GM13976 (cell line): ENCODE measurements at regions not wholly inside any gene's neighbourhood (a gene's known extent, or its start where the extent isn't known, plus 50 kb on each side); places are given as distances from the start of the nearest gene placed in this dataset.

Experiments used
- DNase-seq: peaks from one replicate; pipeline ENCODE4 v3.0.0; 2012; ENCODE audit warnings: low spot score
- in situ Hi-C: fragments of 300-500 bp; cut with MboI; formaldehyde crosslinking; loops from one replicate; pipeline ENCODE4 v1.12.0; 2022; ENCODE audit warnings: low sequenced_read_pairs, mixed read lengths, inconsistent platforms; ENCODE audit not compliant: unreplicated experiment
- TF ChIP-seq, protein P1 (sequence below): IDR thresholded peaks from 2 replicates; pipeline ENCODE4 v1.5.1; 2012; ENCODE audit warnings: borderline replicate concordance, mild to moderate bottlenecking; ENCODE audit not compliant: insufficient read depth; ENCODE audit errors: extremely low read depth, missing control alignments, control extremely low read depth

DNA sequence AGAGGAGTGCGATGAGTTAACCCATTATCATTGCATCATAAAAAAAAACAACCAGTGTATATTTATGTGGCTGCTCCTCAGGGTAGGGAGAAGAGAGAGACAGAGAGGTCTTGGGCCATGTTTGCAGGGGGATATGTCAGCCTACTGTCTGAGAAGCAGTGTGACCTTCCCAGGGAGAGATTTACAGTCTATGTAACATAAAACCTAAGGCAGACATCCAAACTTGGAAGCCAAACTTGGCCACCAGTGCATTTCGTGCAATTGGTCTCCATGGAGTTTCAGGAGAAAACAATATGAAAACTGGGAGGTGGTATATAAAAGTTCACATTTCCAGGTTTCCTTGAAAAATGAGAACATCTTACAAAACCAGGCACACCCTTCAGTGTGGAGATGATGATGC lies 85.9 kb upstream of the CXCL12 start:
- TF ChIP-seq, protein P1, sequence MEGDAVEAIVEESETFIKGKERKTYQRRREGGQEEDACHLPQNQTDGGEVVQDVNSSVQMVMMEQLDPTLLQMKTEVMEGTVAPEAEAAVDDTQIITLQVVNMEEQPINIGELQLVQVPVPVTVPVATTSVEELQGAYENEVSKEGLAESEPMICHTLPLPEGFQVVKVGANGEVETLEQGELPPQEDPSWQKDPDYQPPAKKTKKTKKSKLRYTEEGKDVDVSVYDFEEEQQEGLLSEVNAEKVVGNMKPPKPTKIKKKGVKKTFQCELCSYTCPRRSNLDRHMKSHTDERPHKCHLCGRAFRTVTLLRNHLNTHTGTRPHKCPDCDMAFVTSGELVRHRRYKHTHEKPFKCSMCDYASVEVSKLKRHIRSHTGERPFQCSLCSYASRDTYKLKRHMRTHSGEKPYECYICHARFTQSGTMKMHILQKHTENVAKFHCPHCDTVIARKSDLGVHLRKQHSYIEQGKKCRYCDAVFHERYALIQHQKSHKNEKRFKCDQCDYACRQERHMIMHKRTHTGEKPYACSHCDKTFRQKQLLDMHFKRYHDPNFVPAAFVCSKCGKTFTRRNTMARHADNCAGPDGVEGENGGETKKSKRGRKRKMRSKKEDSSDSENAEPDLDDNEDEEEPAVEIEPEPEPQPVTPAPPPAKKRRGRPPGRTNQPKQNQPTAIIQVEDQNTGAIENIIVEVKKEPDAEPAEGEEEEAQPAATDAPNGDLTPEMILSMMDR, result no peak
- in situ Hi-C loops, result no loop called here
- no peak for DNase-seq

DNA sequence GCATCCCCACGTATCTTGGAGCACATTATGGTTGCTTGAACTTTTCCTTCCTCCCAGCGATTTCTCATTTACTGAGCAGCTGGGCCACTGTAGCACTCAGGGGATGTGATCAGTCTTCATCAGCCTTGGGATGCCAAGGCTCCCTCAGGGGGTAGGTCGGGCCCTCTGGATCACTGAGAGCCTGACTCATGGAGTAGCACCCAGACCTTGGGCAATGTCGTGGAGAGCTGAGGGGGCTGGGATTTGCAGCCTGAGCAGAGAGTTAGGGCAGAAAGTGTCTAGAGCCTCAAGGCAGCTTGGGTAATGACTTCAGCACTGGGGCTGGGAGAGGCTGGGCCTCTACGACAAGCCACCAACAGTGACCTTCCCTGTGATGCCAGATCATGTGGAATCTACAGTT lies 86.5 kb upstream of the CXCL12 start:
- no peak for DNase-seq
- TF ChIP-seq, protein P1, result no peak
- in situ Hi-C loops, result no loop called here

DNA sequence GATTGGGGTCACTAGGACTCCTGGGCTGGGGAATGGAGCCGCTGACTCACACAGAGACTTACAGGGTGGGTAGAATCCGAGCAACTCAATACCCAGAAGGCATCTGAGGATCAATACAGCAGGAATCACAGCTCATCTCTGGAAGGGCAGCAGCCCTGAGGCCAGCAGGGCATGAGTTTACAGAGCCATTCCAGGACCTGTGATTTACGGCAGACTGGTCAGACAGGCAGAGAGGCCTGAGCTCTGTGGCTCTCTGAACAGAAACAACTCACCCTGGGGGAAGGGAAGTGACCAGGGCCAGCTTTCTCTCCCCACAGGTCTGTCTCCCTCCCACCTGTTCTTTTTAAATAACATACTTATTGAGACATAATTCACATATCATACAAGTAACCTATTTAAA lies 88.2 kb upstream of the CXCL12 start:
- in situ Hi-C loops, result no loop called here
- TF ChIP-seq, protein P1, result no peak
- no peak for DNase-seq

DNA sequence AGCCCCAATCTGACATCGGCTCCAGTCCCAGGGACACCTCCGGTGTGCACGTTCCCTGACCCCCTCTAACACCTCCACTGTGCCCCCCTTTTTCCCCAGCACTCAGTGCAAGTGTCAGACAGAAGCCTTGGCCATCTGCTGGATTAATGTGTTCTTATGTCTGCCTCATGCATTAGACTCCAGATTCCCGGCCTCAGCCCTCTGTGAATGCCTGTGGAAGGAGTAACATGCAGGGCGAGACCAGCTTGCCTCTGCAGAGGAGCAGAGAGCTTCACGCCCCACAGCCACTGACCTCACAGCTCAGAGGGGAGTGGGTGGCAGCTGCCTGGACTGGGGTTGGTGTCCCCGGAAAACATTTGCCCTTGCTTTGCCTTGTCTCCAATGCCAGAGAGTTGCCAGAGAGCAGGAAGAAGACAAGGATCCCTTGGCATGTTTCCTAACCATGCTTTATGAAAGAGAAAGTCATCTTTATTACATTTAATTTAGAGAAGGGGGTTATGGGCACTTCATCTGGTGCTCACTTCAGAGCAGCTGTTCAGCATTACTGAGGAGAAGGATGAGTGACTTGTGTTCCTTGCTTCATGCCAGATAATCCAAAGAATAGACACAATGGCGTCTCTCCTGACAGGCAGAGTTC lies 91.6 kb upstream of the CXCL12 start:
- DNase-seq, result no peak
- TF ChIP-seq, protein P1, result no peak

DNA sequence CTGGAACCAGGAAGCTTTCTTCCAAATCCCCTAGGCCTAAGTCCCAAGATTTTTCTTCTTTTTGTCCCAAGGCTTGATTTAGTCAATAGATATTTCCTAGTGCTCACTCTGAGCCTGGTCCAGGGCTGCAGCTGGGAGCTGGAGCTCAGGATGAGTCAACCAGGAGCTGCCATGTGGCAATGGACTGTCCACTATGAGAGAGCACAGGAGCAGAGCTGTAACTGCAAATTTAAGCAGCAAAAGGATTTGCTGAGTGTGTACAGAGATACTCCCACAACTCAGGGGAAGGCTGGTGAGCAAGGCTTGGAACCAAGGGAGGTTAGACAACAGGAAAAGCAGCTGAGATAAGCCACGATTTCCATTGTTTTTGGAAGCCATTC lies 92.1 kb upstream of the CXCL12 start:
- TF ChIP-seq, protein P1, result no peak
- DNase-seq, result no peak
- in situ Hi-C loops, result no loop called here

More for the DNA sequence above, 91.6 kb upstream of the CXCL12 start:
- in situ Hi-C loops, result no loop called here

DNA sequence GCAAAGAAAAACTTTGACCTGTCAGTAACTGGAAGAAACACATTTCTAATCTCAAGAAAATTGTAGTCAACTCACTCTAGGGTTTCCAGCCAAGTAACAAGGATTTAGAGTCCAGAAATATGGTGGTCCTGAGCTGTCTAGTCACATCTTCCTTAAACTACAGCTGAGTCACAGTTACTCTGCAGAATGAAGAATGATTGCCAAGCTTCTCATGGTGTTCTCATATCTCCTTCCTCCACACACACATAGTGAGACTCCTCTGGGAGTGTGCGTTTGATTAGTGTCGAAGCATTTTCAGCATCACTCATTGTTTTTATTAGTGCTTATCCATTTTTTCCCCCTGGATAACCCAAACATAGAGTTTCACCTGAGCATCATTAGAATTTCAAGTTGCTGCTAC lies 93.1 kb upstream of the CXCL12 start:
- TF ChIP-seq, protein P1, result no peak
- no peak for DNase-seq
- in situ Hi-C loops, result no loop called here
